Panc1 (cell line): ENCODE measurements at regions not wholly inside any gene's neighbourhood (a gene's known extent, or its start where the extent isn't known, plus 50 kb on each side); places are given as distances from the start of the nearest gene placed in this dataset.

Source experiments
- CTCF ChIP-seq: fragments of 450-650 bp; IDR thresholded peaks from 2 replicates; pipeline ENCODE4 v1.5.1; 2017; ENCODE audit warnings: mild to moderate bottlenecking
- POLR2AphosphoS5 ChIP-seq: IDR thresholded peaks from 2 replicates; pipeline ENCODE4 v1.6.1; 2012; ENCODE audit warnings: mild to moderate bottlenecking, low read depth, low read length, moderate library complexity
- REST ChIP-seq, 2 experiments: IDR thresholded peaks; 2 replicates each; pipeline ENCODE4 v1.6.1; 2011 to 2012; ENCODE audit warnings: low read depth in 2 of 2, control low read depth in 1 of 2, low read length in 1 of 2, mild to moderate bottlenecking in 1 of 2, moderate library complexity in 1 of 2; ENCODE audit not compliant: insufficient read depth in 1 of 2
- TCF7L2 ChIP-seq: IDR thresholded peaks from 2 replicates; pipeline ENCODE4 v1.6.1; 2011; ENCODE audit warnings: mild to moderate bottlenecking, low read depth, low read length, inconsistent platforms

- no peak for TF ChIP-seq CTCF
- TF ChIP-seq TCF7L2: no peak
- TF ChIP-seq POLR2AphosphoS5: no peak
- TF ChIP-seq REST (IDR thresholded peaks at IDR 0.05; ENCODE audit: insufficient read depth in 1 of 2, low read depth in 2 of 2, low read length in 1 of 2): no peak
Measured at GRCh38 chr15:31523027-31523654, 196.5 kb downstream of the KLF13 start.
